ENCODE measurements at regions not wholly inside any gene's neighbourhood (a gene's known extent, or its start where the extent isn't known, plus 50 kb on each side); places are given as distances from the start of the nearest gene placed in this dataset.

- H3K9me3 Mint-ChIP-seq (ENCODE audit: unreplicated experiment), result no peaks in the 10 kb centered on the region
- no peaks in the 10 kb centered on the region for H3K27me3 Mint-ChIP-seq (ENCODE audit: unreplicated experiment)
- H3K36me3 Mint-ChIP-seq (ENCODE audit: unreplicated experiment), result no peaks in the 10 kb centered on the region
- no peak overlapping the region for H3K27ac Mint-ChIP-seq (ENCODE audit: unreplicated experiment)
- no peak overlapping the region for H3K4me3 Mint-ChIP-seq (ENCODE audit: unreplicated experiment)
- no peak for TF ChIP-seq CTCF (IDR thresholded peaks at IDR 0.05)
- H3K4me1 Mint-ChIP-seq (ENCODE audit: unreplicated experiment), result no peaks in the 10 kb centered on the region
- no peak for DNase-seq (ENCODE audit: extremely low spot score, unreplicated experiment)
These were observed 306.0 kb upstream of the AADAT start for GRCh38 chr4:170395773-170396172.

GRCh38 chr4:170391066-170391740 is 301.4 kb upstream of the AADAT start:
- Mint-ChIP-seq H3K27me3 (ENCODE audit: unreplicated experiment) (no peaks in the 10 kb centered on the region), H3K9me3 (ENCODE audit: unreplicated experiment) (no peaks in the 10 kb centered on the region), H3K4me1 (ENCODE audit: unreplicated experiment) (no peaks in the 10 kb centered on the region), H3K27ac (ENCODE audit: unreplicated experiment) (no peak overlapping the region), H3K36me3 (ENCODE audit: unreplicated experiment) (no peaks in the 10 kb centered on the region), H3K4me3 (ENCODE audit: unreplicated experiment) (no peak overlapping the region)
- no peak for DNase-seq (ENCODE audit: extremely low spot score, unreplicated experiment)
- TF ChIP-seq CTCF (IDR thresholded peaks at IDR 0.05), result no peak

- DNase-seq (ENCODE audit: extremely low spot score, unreplicated experiment), result no peak
- H3K9me3 Mint-ChIP-seq (ENCODE audit: unreplicated experiment), result peaks cover 3% of the 10 kb centered on the region
- H3K4me3 Mint-ChIP-seq (ENCODE audit: unreplicated experiment), result no peak overlapping the region
- H3K4me1 Mint-ChIP-seq (ENCODE audit: unreplicated experiment), result no peaks in the 10 kb centered on the region
- TF ChIP-seq CTCF (IDR thresholded peaks at IDR 0.05), result no peak
- no peaks in the 10 kb centered on the region for H3K27me3 Mint-ChIP-seq (ENCODE audit: unreplicated experiment)
- H3K27ac Mint-ChIP-seq (ENCODE audit: unreplicated experiment), result no peak overlapping the region
- H3K36me3 Mint-ChIP-seq (ENCODE audit: unreplicated experiment), result no peaks in the 10 kb centered on the region
These were observed 299.7 kb upstream of the AADAT start for GRCh38 chr4:170389411-170389810.

- H3K4me3 Mint-ChIP-seq (ENCODE audit: unreplicated experiment), result no peak overlapping the region
- H3K9me3 Mint-ChIP-seq (ENCODE audit: unreplicated experiment), result peaks cover 6% of the 10 kb centered on the region
- no peaks in the 10 kb centered on the region for H3K36me3 Mint-ChIP-seq (ENCODE audit: unreplicated experiment)
- DNase-seq (ENCODE audit: extremely low spot score, unreplicated experiment), result no peak
- H3K4me1 Mint-ChIP-seq (ENCODE audit: unreplicated experiment), result no peaks in the 10 kb centered on the region
- H3K27ac Mint-ChIP-seq (ENCODE audit: unreplicated experiment), result no peak overlapping the region
- H3K27me3 Mint-ChIP-seq (ENCODE audit: unreplicated experiment), result no peaks in the 10 kb centered on the region
- TF ChIP-seq CTCF (IDR thresholded peaks at IDR 0.05), result no peak
These were observed 298.5 kb upstream of the AADAT start for GRCh38 chr4:170388255-170388654.

- TF ChIP-seq CTCF (IDR thresholded peaks at IDR 0.05), result no peak
- Mint-ChIP-seq H3K9me3 (ENCODE audit: unreplicated experiment) (peaks cover 11% of the 10 kb centered on the region), H3K36me3 (ENCODE audit: unreplicated experiment) (no peaks in the 10 kb centered on the region), H3K27me3 (ENCODE audit: unreplicated experiment) (no peaks in the 10 kb centered on the region), H3K4me3 (ENCODE audit: unreplicated experiment) (no peak overlapping the region), H3K27ac (ENCODE audit: unreplicated experiment) (no peak overlapping the region), H3K4me1 (ENCODE audit: unreplicated experiment) (no peaks in the 10 kb centered on the region)
- DNase-seq (ENCODE audit: extremely low spot score, unreplicated experiment), result no peak
These were observed 297.2 kb upstream of the AADAT start for GRCh38 chr4:170386971-170387370.
